ENCODE measurements at regions not wholly inside any gene's neighbourhood (a gene's known extent, or its start where the extent isn't known, plus 50 kb on each side); places are given as distances from the start of the nearest gene placed in this dataset.
"Not testable (repeated sequence)": the region's sequence is repeated elsewhere in the genome, so short reads cannot be mapped to it uniquely, and the experiment has no call there.

- DNase-seq, result no peak
These were observed 227.4 kb upstream of the AZI2 start for GRCh38 chr3:28575746-28576613.

DNA sequence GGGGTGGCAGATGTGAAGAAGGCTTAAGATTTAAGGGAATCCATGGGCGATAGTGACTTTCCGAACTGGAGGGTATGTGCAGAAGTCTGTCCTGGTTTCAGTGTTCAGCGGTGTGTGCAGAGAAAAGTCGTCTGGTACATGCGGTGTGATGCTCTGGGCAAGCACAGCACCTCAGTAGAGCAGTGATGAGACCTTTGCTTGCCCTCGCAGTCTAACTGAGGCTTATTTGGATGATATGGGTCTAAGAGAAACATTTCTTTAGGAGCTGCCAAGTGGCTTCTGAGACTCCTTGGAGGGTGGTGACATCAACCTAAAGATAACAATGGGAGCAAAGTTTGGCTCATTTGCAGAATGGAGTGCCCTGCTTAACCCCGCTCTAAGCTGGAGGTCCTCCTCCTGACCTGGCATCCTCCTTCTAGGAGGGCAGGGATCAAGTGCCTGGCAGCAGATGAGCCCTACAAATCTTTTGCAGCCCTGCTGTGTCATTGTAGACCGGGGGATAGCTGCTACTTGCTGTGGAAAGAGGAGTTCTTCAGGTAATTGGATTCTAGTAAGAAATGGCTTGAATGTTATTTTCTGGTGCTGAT is 228.1 kb upstream of the AZI2 start:
- no peak for DNase-seq

DNA sequence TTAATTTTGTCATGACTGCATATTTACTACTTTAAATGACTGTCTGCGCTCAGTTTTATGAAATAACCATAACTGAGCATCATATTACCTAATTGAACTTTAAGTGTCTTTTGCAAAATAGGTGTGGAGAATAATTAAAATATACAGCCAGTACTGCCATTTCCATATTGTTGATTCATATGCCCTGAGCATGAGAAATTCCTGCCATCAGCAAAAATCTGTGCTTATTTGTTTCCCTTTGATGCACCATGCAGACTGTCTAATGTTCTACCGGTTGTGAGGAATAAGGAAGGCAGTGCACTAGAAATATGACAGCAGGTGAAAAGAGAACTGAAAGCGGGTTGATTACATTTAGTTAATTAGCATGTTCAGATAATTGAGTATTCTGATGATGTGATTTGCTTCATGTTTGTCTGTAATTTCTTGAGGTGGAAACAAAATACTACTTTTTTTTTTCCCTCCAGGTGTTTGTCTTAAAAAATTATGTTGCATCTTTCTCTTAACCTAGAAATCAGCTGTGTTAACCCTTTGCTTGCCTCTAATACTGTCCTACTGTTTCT is 229.4 kb upstream of the AZI2 start:
- DNase-seq, result no peak

GRCh38 chr3:28586325-28586724 is 237.7 kb upstream of the AZI2 start:
- no peak for DNase-seq

GRCh38 chr3:28587723-28588122 is 239.1 kb upstream of the AZI2 start:
- no peak for DNase-seq

GRCh38 chr3:28590216-28590615 is 241.6 kb upstream of the AZI2 start:
- no peak for DNase-seq

DNA sequence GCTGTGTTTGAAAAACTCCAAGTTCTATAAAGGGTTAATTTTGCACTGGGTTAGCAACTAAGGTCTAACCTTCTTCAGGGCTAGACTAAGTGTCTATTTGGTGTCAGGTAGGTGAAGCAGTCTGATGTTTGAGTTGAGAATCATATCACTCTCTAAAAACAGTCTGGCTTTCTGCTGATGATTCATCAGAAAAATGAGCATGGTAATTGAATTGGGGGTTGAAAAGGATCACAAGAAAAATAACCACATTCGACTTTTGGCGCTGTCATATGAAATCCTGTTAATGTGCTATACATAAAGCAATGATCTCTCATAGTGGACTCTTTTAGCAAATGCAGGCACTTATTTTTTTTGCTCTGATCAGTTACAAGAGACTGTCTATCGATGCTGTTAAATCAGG is 242.2 kb upstream of the AZI2 start:
- DNase-seq, result no peak

DNA sequence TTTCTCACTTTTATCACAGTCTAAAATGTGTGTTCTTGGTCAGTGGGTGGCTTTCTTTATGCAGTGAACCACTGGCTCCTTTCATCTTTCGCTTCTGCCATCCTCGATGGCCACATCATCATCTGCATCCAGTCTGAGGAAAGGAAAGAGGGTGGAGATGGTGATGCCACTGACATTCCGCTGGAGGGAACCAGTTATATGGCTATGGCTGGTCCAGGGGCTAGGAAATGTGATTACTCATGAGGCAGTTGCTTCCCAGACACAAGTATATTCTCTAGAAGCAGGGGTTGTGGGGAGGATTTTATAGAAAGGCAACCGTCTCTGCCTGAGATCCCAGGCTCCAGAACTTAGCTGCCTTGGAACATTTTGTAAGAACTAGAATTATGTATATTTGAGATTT is 246.7 kb upstream of the AZI2 start:
- no peak for DNase-seq

- DNase-seq, result no peak
These were observed 248.8 kb upstream of the AZI2 start for GRCh38 chr3:28597452-28597851.

DNA sequence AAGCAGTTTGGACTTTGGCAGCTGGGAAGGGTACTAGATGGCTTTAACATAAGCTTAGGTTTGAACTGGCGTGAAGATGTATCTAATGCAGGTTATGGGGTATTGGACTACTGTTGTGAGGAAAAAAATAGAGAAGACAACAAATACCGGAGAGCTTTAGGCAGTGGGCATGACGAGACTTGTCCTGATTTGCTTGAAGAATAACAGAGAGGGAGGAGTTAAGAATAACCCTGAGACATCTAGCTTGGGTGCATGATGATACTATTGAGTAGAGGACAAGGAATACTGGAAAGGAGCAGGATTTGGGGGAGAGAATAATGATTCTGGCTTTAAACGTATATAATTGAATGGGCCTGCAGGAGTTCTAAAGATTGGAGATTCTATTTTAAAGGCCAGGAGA is 249.5 kb upstream of the AZI2 start:
- DNase-seq, result no peak

DNA sequence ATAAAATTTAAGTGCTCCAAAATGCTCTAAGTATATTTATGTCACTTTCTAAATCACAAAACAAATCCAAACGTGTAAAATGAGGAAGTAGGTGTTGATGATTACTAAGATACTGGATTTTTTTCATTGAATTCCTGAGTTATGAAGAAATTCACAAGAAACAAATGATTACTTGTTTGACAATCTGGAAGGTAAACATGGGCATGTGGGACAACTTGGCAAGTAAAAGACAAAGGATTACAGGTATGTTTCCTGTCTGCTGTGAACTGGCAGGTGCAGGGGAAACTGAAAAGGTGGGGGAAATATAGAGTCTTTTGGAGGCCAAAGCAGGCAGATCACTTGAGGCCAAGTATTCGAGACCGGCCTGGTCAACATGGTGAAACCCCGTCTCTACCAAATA is 252.7 kb upstream of the AZI2 start:
- DNase-seq, result no peak

DNA sequence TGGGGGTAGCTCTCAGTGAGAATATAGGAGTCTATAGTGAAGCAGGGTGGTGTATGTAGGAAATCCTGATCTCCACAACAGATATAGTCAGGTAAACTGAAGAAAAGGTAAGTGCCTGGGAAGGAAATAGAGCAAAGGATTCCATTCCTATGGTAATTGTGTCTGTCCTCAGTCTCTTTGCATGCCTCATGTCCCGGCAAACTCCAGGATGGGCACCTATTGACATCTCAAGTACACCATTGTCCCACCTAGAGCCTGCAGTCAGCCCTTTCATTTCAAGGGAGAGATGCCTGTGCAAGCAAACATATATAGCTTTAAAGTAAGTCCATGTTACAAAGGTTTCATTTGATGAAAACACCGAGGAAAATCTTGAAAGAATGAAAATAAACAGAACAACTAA is 257.7 kb upstream of the AZI2 start:
- DNase-seq, result no peak

DNA sequence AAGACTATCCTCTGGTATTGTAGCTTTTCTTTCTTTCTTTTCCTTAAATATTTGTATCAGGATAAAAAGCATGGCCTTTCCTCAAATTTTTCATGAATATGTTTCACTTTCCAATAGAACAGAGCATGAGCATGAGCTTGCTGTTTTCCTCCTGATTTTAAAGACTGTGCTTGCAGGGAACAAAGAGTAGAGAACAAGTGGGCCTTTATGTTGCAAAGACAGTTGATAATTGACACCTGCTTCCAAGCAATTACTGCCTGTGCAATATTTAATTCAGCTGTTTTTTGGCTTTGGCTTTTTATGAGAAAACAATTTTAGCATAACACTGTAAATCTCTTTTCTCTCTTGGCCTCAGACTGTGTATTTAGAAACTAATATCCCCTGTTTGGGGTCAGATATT is 263.6 kb upstream of the AZI2 start:
- no peak for DNase-seq

- no peak for DNase-seq
These were observed 265.0 kb upstream of the AZI2 start for GRCh38 chr3:28613511-28614106.

- no peak for DNase-seq
These were observed 266.4 kb upstream of the AZI2 start for GRCh38 chr3:28615071-28615470.

GRCh38 chr3:28615971-28616370 is 267.3 kb upstream of the AZI2 start:
- DNase-seq, result no peak

DNA sequence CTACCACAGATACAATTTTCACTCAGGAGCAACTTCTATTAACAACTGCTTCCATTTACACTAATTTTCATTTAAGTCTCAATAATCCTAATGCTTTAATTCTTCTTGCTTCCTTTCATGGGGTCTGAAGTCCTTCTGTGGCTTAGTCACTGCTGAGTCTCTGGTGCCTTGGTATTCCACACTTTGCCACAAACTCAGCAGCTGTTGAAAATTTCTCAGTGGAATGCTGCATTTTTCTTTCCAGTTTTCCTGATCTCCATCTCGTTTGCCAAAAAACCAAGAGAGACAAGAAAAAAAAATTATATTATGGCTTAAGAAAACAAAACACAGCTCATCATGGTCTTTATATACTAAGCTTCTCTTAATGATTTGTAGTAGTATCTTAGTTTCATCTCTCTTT is 269.2 kb upstream of the AZI2 start:
- DNase-seq, result no peak

DNA sequence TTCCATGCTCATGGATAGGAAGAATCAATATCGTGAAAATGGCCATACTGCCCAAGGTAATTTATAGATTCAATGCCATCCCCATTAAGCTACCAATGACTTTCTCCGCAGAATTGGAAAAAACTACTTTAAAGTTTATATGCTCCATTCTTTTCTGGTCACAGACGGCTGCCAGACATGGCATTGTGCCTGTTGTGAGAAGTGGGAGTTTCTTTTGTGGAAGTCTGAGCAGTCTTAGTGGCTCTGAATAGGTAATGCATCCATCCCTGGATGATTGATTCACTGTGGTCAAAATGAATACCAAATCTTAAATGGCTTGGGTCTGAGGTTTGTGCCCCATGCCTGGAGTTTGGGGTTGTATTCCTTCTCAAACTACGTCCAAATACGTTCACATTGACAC is 274.5 kb upstream of the AZI2 start:
- DNase-seq, result no peak

DNA sequence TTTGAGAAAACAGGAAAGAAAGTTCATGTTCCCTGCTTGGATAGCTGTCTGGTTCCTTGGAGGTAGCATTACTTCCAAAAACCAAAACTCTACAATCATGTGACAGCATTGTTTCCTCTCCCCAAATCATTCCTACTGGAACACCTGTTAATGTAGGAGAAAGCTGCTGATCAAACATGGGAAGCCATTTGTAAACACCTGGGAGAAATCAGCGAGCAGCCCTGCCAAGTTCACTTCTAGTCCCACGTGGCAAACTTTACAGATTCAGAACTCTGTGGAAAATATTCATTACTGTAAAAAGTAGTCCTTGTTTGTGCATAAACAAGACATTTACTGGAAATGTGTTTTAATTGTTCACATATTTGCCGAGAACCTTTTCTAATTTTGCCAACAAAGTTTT is 275.5 kb upstream of the AZI2 start:
- DNase-seq, result no peak

GRCh38 chr3:28627843-28628242 is 279.2 kb upstream of the AZI2 start:
- DNase-seq, result not testable (repeated sequence)

- DNase-seq, result no peak
These were observed 285.4 kb upstream of the AZI2 start for GRCh38 chr3:28634019-28634418.

- no peak for DNase-seq
These were observed 289.1 kb upstream of the AZI2 start for GRCh38 chr3:28637742-28638141.

GRCh38 chr3:28645149-28645548 is 296.5 kb upstream of the AZI2 start:
- no peak for DNase-seq

DNA sequence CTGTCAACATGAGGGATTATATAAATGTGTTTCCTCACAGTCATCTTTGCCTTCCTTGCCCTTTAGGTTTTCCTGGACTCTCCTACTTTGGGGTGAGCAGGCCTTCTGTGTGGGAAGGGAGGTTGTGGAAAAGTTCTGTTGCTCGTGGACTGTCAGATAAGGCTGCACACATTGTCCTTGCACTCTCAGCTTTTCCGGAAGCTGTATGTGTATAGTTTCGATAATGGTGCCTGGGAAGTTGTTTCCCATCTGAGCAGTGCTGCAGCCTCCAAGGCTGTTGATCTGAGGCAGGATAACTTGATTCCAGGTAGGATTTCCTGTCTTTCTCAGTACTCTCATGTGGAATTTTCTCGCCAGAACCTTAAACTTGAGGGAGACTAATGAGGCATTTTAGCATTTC is 297.8 kb upstream of the AZI2 start:
- no peak for DNase-seq

Data from activated T-cell treated with anti-CD3 and anti-CD28 coated beads, Interleukin-2, amount 50 U/mL, for 1 hour (primary cell).